GM12878 (cell line): ENCODE measurements at regions not wholly inside any gene's neighbourhood (a gene's known extent, or its start where the extent isn't known, plus 50 kb on each side); places are given as distances from the start of the nearest gene placed in this dataset. TPM values are rescaled to one million over a fixed set of nuclear protein-coding genes. Genes with fewer than 3 reads are reported as not detected.

Experiments
- ATAC-seq: fragments of 200-7000 bp; cut with Tn5 transposase; 3 replicates; pipeline ENCODE4 v1.9.1; 2020; ENCODE audit warnings: mild to moderate bottlenecking, moderate library complexity
- BruUV-seq: library from RNA; stranded (reverse); fragments of 400-500 nt; replicated peaks from 2 replicates; lab custom pipeline; 2021; lab: Mats Ljungman, UMichigan
- CTCF ChIA-PET: fragments of 300-600 bp; sonication (Branson Sonifier 250); formaldehyde crosslinking; extraction: SDS; loops from one replicate; lab custom pipeline; 2021; ENCODE audit warnings: inconsistent platforms; lab: Yijun Ruan, JAX
- POLR2A ChIA-PET: fragments of 350-600 bp; formaldehyde crosslinking; extraction: SDS; loops from one replicate; lab custom pipeline; 2021; ENCODE audit warnings: inconsistent platforms; lab: Charles Lee
- RAD21 ChIA-PET: fragments of 300-600 bp; sonication (Branson Sonifier 250); formaldehyde crosslinking; loops from one replicate; lab custom pipeline; 2023; ENCODE audit warnings: antibody characterized with exemption; ENCODE audit not compliant: unreplicated experiment; lab: Charles Lee
- SMC1A ChIA-PET: fragments of 300-600 bp; sonication (Branson Sonifier 250); formaldehyde crosslinking; loops from one replicate; lab custom pipeline; 2023; ENCODE audit not compliant: unreplicated experiment, uncharacterized antibody; lab: Charles Lee
- DNase-seq: peaks from one replicate; pipeline ENCODE4 v3.0.0-alpha.2; 2011; ENCODE audit warnings: low read depth, low spot score
- FAIRE-seq: peaks from 3 replicates; lab custom pipeline; 2011; peaks lifted over from hg19 to GRCh38; lab: Jason Lieb, UNC
- H2AFZ ChIP-seq: 2 replicates; pipeline ENCODE4 v1.6.0; 2011; ENCODE audit warnings: low read depth, low read length, control low read depth; ENCODE audit not compliant: control insufficient read depth
- H3K27ac ChIP-seq: 2 replicates; pipeline ENCODE4 v1.5.1; 2011; ENCODE audit warnings: control low read depth; ENCODE audit not compliant: control insufficient read depth, insufficient read depth
- H3K27me3 ChIP-seq, 2 experiments: replicated peaks in 1 of 2; 2 replicates each; pipeline versions ENCODE4 v1.6.0 to v1.6.1; 2011; ENCODE audit warnings: low read length in 1 of 2; ENCODE audit not compliant: control insufficient read depth in 2 of 2, insufficient read depth in 2 of 2
- H3K36me3 ChIP-seq, 2 experiments: 2 replicates each; pipeline ENCODE4 v1.5.1; 2011; ENCODE audit warnings: low read length in 1 of 2; ENCODE audit not compliant: control insufficient read depth in 2 of 2, insufficient read depth in 2 of 2
- H3K4me1 ChIP-seq: 2 replicates; pipeline ENCODE4 v1.6.1; 2011; ENCODE audit warnings: mild to moderate bottlenecking, low read length, moderate library complexity, mixed read lengths; ENCODE audit not compliant: control insufficient read depth, insufficient read depth
- H3K4me2 ChIP-seq: 2 replicates; pipeline ENCODE4 v1.6.0; 2011; ENCODE audit warnings: control low read depth; ENCODE audit not compliant: control insufficient read depth, insufficient read depth
- H3K4me3 ChIP-seq: fragments of 200-600 bp; sonication (generic); 2 replicates; pipeline ENCODE4 v1.5.1; 2016
- H3K79me2 ChIP-seq: 2 replicates; pipeline ENCODE4 v1.6.0; 2011; ENCODE audit warnings: low read length; ENCODE audit not compliant: control insufficient read depth, insufficient read depth
- H3K9ac ChIP-seq: 2 replicates; pipeline ENCODE4 v1.8.0; 2011; ENCODE audit warnings: low read length, control low read depth, mixed read lengths; ENCODE audit not compliant: control insufficient read depth, insufficient read depth
- H3K9me3 ChIP-seq: replicated peaks from 3 replicates; pipeline ENCODE4 v1.5.1; 2011; ENCODE audit warnings: mild to moderate bottlenecking, low read length; ENCODE audit not compliant: control insufficient read depth, insufficient read depth
- H4K20me1 ChIP-seq: 2 replicates; pipeline ENCODE4 v1.6.0; 2011; ENCODE audit not compliant: control insufficient read depth, insufficient read depth
- EED ChIP-seq: sonication (generic); IDR thresholded peaks from 2 replicates; pipeline ENCODE4 v1.6.1; 2016; ENCODE audit warnings: antibody characterized with exemption, low read depth
- HSF1 ChIP-seq: fragments of 150-350 bp; IDR thresholded peaks from 2 replicates; pipeline ENCODE4 v1.6.1; 2014; ENCODE audit warnings: mild to moderate bottlenecking, low read depth, low read length
- KAT2A ChIP-seq: conservative IDR thresholded peaks from 2 replicates; pipeline ENCODE4 v1.6.1; 2011; ENCODE audit warnings: low read depth, low read length; ENCODE audit not compliant: control insufficient read depth
- MEF2A ChIP-seq: IDR thresholded peaks from 2 replicates; pipeline ENCODE4 v1.6.1; 2011; ENCODE audit warnings: low read depth, mild to moderate bottlenecking, low read length, moderate library complexity; ENCODE audit not compliant: insufficient read depth
- MYC ChIP-seq: IDR thresholded peaks from 2 replicates; pipeline ENCODE4 v1.6.1; 2011; ENCODE audit warnings: mild to moderate bottlenecking, low read length, moderate library complexity, inconsistent platforms; ENCODE audit not compliant: insufficient read depth, insufficient replicate concordance, insufficient read length, severe bottlenecking
- RELB ChIP-seq: fragments of 450-650 bp; IDR thresholded peaks from 2 replicates; pipeline ENCODE4 v1.6.1; 2017; ENCODE audit warnings: low read depth, mild to moderate bottlenecking, moderate library complexity
- SIX5 ChIP-seq: IDR thresholded peaks from 2 replicates; pipeline ENCODE4 v1.6.1; 2011; ENCODE audit warnings: mild to moderate bottlenecking, low read depth, low read length, moderate library complexity; ENCODE audit not compliant: severe bottlenecking
- WGBS: methylation state at CpG from one replicate; pipeline ENCODE4 v1.1.6; 2016; ENCODE audit warnings: low lambda C conversion rate; ENCODE audit not compliant: insufficient replicate concordance, insufficient coverage; ENCODE audit errors: missing lambda C conversion rate; 5-methylcytosine and 5-hydroxymethylcytosine counted together
- in situ Hi-C: fragments of 300-500 bp; cut with MboI; formaldehyde crosslinking; loops from 9 replicates; pipeline ENCODE4 v1.14.3; 2018; ENCODE audit warnings: mixed read lengths
- intact Hi-C: fragments of 100-400 bp; cut with micrococcal nuclease; formaldehyde crosslinking; loops from one replicate; pipeline ENCODE4 v1.14.2; 2022; ENCODE audit not compliant: unreplicated experiment
- small RNA-seq: library from RNA; depleted of rRNA; stranded (forward); fragments of <200 nt; gene quantifications from one replicate; pipeline ENCODE3, GENCODE V24; 2014

GRCh38 chr12:93323625-93324329, 53.9 kb upstream of the NUDT4 start (continued):
- TF ChIP-seq MYC (no peak), HSF1 (no peak), MEF2A (no peak), EED (no peak), KAT2A (no peak), SIX5 (no peak)

DNA sequence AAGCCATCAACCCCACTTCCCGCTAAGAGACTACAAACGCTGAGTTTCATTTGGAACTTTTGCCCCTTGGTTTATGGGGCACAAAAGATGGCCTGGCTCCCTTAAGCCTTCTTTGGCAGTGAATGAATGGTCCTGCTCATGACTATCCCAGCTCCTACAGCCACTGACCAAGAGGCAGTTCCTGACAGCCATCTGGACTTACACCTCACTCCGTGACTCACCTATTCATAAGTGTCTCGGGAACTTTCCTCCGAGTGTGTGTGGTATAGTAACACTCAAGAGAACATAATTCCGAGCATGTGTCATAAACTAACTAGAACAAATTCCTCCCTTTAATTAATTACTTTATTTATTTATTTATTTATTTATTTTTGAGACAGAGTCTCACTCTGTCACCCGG, 51.9 kb upstream of the NUDT4 start:
- Histone ChIP-seq H3K9me3 (no peaks in the 10 kb centered on the region), H3K79me2 (no peaks in the 10 kb centered on the region), H3K36me3 (no peaks in the 10 kb centered on the region), H3K27ac (no peak overlapping the region), H3K4me3 (no peak overlapping the region), H2AFZ (no peak overlapping the region), H3K4me2 (no peak overlapping the region), H3K9ac (no peak overlapping the region), H3K27me3 (no peaks in the 10 kb centered on the region), H4K20me1 (no peaks in the 10 kb centered on the region), H3K4me1 (peaks cover 14% of the 10 kb centered on the region)
- intact Hi-C loops = no loop called here
- POLR2A ChIA-PET = interaction anchor here (0.6 kb wide), 1 partner anchor 42 kb away, joined by 5 read pairs; no protein-coding TSS in a partner anchor
- no peak for DNase-seq
- RAD21 ChIA-PET = no interaction called here
- CTCF ChIA-PET = no interaction called here
- WGBS = 97% methylated on average over 7 of the region's 7 CpGs
- in situ Hi-C loops = no loop called here
- no peak for ATAC-seq
- SMC1A ChIA-PET = interaction anchor here (1.1 kb wide), 1 partner anchor 82 kb away, joined by 3 read pairs; no protein-coding TSS in a partner anchor
- FAIRE-seq = no peak
- no peak for TF ChIP-seq RELB
- no TSS peak for BruUV-seq

Small RNA genes lying in the stretch of these regions (small RNA-seq; reads per million reads assigned to genes)
- gene RF00019 (not detected), gene RF00284 (not detected), gene RPL41P5 (not detected)
